HG02885 (cell line): ENCODE measurements at regions not wholly inside any gene's neighbourhood (a gene's known extent, or its start where the extent isn't known, plus 50 kb on each side); places are given as distances from the start of the nearest gene placed in this dataset.
"Not testable (repeated sequence)": the region's sequence is repeated elsewhere in the genome, so short reads cannot be mapped to it uniquely, and the experiment has no call there.

Experiments used
- ATAC-seq: cut with Tn5 transposase; IDR thresholded peaks from one replicate; pipeline ENCODE4 v1.9.1; 2021; ENCODE audit warnings: mild to moderate bottlenecking; ENCODE audit not compliant: unreplicated experiment, poor library complexity

DNA sequence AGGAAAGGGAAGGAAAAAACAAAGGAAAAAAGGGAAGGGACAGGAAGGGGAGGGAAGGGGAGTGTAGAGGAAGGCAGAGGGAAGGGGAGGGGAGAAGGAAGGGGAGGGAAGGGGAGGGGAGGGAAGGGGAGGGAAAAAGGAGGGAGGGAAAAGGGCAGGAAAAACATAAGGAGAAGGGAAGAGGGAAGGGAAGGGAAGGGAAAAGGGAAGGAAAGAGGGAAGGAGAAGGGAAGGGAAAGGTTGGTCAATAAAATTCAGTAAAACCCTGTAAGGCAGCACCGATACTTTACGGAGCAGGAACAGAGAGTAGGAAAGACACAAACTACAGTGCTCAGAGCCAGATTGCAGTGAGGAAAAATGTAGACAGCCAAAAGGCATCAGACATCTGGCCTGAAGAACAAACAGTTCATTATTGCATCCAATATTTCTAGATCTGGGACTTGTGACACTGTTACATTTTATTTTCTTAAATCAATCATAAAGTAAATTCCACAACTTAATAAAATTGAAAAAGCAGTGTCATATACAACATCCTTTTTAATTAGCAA is 322.0 kb downstream of the CRPPA start:
- ATAC-seq, result no peak

DNA sequence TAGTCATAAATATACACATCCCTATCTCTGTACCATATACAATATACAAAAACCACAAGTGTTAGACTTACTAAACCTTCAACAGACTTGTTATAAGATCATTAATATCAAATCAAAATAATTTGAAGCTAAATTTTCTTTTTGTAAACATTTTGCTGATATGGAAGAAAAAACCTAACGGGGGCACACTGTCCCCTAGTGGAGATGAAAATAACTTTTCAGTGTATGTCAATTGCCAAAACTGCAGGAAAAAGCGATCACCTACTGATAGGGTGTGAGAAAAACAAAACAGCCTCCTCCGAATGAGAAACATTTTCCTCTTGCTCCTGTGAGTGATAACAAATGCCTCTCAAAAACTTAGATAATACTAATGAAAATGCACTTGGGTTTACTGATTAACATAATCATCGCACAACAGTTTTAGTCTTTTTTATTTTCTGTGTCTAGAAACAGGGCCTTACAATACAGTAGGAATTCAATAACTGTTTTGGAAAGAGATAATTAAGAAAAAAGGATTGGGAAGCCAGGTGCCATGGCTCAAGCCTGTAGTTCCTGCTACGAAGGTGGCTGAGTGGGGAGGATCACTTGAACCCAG is 322.7 kb downstream of the CRPPA start:
- ATAC-seq, result no peak

DNA sequence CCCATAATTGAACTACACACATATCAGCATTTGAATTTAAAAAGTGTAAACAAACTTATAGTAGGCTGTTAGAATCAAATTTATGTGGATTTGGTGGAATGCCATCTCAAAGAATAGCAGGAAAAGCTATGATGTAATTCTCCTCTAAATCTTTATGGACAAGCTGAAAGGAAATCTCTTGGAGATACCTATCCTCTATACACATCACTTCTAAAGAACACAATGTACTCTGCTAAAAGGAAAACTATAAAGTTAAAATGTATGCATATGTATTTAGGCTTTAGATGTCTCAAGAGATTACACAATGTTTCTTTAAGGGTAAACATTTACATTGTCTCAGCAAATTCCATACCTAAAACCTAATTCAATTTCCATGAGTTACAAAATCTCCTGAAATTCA is 323.3 kb downstream of the CRPPA start:
- no peak for ATAC-seq

DNA sequence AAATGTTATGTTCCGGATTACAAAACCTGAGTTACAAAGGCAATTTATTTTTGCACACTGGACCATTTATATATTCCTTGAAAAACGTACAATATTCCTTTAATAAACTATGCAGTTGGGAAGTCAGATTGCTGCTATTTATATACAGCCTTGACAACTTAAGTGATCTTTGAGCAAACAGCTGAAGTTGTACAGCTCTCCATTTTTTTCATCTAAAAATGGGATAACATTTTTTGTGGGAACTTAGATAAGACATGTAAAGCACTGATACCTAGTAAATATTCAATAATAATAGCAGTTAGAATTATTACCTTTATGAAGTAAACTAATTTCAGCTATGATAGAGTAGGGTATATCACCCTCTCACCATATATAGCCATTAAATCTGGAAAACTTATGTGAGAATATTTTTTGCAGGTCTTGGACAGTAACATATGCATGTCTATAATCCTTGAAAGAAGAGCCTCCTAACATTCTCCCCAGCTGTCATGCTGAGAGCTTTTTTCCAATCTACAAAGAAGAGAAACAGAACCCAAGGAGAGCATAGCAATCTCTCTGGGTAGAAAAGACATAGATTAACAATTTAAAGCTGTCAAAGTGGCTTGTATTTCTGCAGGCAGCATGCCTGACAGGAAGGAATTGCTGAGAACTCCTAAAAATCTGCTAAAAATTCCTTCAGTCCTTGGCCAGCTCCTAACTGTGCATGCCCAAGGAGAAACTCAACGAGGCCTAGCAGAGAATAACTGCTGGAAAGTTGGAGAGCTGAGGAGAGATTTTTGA is 326.0 kb downstream of the CRPPA start:
- no peak for ATAC-seq

DNA sequence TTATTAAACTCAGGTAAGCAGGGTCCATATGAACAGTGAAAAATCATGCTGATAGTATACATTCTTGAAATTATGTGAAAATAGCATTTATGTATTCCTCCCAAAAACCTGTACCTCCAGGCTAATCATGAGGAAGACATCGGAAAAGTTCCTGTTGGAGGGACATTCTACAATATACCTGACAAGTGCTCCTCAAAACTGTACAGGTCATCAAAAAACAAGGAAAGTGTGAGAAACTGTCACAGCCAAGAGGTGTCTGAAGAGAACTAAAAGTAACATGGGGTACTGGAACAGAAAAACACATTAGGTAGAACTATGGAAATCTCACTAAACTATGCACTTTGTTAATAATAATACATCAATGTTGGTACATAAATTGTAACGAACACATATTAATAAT is 326.7 kb downstream of the CRPPA start:
- no peak for ATAC-seq

DNA sequence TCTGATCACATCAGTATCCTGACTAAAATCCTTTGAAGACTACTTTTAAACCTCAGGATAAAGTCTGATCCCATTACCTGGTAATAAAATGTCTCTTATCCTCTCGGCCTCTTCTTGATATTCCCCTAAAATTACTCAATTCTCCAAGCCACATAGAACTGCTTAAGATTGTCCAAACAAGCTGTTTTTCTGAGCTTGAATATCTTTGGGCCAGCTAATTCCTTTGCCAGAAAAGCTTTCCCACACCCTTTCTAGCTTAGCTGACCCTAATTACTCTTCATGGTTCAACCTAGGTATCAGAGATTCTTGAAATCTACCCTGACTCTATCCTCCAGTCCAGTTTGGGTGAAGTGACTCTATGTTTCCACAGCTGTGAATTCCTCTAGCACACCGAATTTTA is 328.6 kb downstream of the CRPPA start:
- no peak for ATAC-seq

DNA sequence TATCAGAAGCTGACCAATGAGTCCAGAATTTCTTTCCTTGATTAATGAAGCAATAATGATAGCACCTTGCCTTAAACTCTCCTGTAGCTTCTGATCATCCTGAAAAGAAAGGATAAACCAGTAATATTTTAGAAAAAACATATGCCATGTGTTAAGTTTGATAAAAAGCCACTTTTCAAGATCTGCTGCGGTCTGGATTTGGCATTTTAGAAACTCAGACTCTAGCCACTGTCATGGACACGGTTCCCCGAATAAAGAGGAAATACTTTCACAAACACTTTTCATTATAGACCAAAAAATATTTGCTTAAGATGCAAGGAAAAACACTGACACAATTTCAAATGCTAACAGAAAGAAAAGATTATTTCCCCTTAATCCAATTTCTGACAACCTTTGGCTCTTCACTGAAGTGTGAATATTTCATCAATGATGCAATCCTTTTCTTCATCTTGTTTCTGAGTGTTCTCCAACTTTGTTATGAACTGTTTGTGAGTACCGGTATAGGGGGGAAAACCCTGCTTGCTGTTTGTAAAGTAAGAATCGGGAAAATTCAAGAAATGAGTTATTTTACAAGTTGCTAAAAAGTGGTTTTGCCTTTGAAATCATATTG is 329.5 kb downstream of the CRPPA start:
- no peak for ATAC-seq

DNA sequence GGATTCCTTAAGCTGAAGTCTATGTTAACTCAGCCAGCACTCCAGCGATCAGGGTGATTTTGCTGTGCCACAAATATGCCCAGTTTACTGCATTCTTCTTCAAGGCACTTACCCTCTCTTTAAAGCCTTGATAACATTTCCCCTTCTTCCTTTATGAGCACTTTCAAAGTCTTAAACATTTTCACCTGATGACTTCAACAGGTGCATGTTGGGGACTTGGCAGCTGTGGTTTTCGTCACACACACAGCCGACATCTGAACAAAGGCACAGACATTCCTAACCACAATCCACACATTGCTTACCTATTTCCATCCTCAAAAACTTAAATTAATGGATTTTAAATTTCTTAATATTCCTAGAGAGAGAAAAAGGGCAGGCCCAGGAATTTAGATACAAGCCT is 331.5 kb downstream of the CRPPA start:
- ATAC-seq, result no peak

DNA sequence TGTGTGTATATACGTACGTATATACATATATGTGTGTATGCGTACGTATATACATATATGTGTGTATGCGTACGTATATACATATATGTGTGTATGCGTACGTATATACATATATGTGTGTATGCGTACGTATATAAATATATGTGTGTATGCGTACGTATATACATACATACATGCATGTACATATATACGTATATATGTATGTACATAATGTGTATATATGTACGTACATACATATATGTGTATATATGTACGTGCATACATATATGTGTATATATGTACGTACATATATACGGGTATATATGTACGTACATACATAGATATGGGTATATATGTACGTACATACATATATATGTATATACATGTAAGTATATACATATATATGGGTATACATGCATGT is 332.1 kb downstream of the CRPPA start:
- ATAC-seq, result no peak

DNA sequence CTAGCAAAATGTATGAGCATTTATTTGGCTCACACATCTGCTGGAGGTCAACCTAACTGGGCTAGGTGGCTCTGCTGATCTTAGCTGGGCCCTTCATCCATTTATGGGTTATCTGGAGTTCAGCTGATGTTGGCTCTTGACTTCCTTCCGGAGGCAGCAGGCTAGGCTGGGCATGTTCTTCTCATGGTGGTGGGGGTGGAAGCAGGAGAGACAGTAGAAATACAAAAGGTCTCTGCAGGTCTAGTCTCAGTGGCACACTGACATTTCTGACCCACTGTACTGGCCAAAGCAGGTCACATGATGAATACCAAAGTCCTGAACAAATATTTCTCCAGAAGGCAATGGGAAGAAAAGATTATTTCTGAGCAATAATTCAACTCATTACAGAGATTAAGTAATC is 334.6 kb downstream of the CRPPA start:
- ATAC-seq, result no peak

DNA sequence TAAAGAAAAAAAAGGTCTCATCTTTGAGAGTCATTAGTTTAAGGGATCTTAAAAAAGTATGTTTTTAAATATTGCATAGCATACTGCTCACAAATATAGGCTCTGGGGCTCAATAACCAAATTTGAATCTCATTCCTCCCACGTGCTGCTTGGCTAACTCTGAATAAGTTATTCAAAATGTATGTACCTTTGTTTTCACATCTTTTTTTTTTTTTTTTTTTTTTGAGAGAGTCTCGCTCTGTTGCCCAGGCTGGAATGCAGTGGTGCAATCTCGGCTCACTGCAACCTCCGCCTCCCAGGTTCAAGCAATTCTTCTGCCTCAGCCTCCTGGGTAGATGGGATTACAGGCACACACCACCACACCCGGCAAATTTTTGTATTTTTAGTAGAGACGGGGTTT is 335.6 kb downstream of the CRPPA start:
- ATAC-seq, result not testable (repeated sequence)

DNA sequence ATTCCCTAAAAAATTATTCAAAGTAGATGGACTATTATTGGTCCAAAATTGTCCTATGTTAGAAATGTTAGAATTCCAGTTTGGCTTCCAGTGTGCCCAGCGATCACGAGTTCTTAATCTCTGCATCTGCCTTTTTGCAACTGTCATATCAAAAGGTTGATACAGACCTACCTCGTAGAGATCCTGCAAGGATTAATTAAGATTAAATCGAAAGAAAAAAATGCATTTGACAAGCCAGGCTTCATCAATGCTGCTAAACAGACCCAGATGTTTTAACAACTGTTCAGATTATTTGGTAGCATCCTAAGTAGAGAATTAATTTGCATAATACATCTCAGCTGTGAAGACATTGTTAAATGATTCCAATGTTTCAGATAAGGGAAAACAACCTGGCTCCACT is 336.5 kb downstream of the CRPPA start:
- ATAC-seq, result no peak

DNA sequence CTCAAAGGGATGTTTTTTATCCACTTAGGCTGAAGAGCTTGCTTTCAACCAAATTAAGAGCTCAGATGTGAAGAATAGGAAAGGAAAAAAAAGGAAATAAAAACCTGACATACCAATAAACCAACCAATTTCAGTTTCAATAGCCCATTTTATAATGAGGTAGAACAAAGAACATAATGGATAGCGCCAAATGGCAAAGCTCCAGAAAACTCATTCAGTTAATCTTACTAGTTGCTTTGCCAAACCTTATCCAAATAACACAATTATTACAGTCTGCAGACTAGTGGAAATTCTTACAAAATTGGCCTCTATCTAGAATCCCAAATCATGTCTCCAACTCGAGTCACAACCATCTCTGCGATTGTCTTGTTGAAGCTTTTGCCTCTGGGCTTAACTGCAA is 337.0 kb downstream of the CRPPA start:
- ATAC-seq, result no peak

DNA sequence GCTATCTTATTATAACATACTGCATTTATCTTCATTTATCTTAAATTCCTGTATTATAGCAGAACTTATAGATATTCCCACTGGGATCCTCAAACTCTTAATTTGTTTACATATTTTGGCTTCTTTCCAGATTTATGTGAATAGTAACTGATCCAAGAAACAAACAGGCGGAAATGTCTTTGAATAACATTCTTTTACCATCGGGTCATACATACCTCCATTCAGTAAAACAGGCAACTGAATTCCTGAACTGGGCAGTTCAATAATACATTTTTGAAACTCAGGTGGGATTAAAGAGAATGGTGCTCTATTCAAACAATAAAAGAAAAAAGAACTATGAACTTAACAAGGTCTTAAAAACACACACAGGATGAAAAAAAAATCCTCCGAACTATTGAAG is 337.4 kb downstream of the CRPPA start:
- ATAC-seq, result no peak

DNA sequence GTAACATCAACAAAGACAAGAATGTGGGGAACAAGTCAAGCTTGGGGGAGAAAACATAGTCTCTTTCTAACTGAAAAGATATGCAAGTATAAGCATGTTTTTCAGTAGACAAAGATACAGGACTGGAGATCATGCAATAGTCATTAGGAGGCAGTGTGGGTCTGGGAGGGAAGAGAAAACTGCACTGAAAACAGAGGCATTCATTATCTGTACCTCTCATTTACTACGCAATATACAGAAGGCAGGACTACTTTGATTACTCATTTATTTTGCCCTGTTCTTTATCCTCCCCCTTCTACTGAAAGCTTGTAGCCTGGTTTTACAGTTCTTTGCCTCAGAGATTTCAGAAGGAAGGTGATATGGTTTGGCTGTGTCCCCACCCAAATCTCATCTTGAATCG is 341.2 kb downstream of the CRPPA start:
- no peak for ATAC-seq

DNA sequence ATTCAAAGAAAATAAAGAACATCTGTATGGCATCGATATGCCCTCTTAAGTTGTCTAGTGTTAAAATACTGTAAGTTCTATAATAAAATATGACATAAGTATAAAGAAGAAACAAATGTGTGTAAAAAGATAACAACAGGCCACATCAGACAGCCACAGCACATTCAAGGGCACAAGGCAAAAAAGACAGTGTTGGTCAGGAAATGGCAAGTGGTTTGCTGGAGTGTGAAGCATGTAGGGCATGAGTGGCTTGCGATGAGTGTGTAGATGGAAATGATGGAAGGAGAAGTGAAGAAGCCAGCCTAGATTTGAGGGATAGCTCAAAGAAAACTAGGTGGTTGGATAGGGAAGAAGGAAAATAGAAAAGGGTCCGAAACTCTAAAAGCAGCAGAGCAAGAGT is 341.6 kb downstream of the CRPPA start:
- no peak for ATAC-seq

DNA sequence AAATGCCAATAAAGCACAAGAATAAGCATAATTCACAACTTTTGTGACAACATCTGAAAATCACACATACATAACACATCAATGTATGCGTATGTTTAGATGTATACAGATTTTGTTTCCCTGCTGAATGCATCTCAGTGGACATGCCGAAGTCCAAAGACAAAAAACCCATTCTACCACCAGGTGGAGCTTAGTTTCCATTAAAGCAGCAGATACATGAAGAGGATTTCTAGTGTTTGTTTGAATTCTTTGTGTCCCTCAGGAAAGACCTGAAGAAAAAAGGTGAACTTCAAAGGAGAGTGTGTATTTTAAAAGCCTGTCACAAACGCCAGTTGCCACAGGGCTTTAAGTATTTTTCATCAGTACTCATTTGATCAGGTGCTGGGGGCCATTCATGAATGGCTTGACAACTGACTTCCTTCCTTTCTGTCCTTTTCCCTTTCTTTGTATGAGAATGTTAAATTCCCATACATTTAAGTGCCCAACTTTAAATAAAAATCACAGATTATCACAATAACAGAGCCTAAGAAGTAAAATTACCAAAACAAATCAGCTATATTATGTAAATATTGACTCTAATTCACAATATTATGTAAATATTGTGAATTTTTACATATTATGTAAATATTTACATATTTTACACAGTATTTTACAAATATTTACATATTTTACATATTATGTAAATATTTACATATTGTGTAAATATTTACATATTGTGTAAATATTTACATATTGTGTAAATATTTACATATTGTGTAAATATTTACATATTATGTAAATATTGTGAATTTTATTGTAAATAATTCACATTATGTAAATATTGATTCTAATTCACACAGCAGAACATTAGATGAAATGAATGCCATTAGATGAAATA is 343.0 kb downstream of the CRPPA start:
- ATAC-seq, result peak; percentile 77

DNA sequence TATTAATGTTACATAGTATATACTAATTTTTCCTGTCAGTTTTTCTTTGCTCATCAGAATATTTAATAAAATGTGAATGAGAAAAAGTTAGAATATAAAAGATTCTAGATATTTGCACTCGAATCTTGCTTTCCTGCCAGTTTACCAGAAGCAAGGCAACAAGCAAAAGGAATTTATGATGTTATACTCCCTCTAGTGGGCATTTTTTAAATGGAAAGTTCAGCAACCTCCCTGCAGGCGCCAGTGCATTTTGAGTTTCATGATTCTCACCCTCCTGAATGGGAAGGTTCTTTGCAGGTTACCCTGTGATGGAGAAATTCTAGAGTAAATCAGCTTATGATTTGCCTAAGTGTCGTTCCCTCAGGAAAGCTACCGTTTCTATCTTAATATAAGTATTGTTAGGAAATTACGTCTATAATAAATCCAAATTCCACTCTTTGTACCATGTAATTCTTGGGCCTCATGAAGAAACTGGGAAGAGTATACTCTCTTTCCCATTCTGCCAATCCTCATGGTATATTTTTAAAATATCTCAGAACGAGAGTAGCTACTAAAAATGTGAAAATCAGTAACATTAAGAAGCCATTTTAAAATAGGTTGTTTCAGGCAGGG is 350.0 kb downstream of the CRPPA start:
- ATAC-seq, result peak; percentile 92

DNA sequence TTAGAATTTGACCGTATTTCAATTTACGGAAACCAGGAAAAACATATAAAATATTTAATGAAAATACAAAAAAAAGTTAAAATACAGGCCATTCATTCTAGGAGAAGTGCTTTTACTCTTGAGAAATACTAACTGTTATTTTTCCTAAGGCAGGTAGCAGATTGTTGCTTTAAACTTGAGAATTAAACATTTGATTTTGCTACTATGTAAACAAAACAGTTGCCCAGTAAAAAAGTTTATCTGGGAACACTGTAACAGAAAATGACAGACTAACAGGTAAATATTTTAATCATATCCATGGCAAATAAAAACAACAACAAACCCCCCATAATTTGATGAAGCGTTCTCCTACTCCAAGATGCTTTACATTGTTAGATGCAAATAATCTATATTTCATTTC is 350.5 kb downstream of the CRPPA start:
- ATAC-seq, result no peak

DNA sequence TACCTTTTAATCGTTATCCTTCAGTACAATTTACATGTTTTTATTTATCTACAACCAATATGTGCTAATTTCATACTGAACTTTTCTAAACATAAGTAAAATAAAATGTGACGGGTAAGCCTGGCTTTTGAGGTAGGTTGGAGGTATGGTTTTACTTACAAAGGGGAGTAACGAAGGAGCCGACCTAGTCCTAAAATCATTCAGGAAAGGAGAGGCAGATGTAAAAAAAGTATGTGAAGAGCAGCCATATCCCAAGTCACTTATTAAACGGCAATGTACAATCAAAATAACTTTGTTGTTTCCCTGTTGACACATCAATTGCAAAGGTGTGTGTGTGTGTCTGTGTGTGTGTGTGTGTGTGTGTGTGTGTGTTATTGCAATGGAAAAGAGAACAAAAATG is 351.3 kb downstream of the CRPPA start:
- no peak for ATAC-seq
